ENCODE measurements at regions not wholly inside any gene's neighbourhood (a gene's known extent, or its start where the extent isn't known, plus 50 kb on each side); places are given as distances from the start of the nearest gene placed in this dataset.

DNA sequence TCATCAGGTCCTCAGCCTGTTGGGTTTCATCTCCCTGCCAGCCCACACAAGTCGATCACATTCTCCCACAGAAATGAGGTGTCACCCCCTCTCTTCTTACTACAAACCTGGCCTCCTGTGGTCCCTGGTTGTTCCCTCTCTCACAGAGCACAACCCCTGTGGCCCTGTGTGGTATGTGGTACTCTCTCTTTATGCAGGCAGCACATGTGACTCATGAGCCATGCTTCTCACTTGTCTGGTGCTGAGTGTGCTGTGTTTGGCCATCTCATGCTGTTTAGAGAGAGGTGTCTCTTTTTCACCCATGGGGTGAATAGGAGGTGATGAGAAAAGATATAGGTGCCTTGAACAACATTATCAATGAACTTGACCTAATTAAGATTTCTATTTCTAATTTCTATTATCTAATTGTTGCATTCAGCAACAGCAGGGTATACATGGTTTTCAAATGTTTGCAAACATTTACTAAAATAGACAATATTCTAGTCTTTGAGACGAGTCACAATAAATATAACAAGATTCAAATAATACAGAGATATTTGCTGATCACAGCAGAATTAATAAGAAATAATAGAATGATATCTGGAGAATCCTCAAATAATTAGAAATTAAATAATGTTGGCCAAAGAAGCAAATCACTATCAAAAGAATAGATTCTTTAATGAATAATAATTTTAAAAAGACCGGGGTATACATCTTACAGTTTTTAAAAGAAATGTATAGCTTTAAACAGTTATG lies 633.8 kb upstream of the IGFBP3 start:
- TF ChIP-seq, protein P1, sequence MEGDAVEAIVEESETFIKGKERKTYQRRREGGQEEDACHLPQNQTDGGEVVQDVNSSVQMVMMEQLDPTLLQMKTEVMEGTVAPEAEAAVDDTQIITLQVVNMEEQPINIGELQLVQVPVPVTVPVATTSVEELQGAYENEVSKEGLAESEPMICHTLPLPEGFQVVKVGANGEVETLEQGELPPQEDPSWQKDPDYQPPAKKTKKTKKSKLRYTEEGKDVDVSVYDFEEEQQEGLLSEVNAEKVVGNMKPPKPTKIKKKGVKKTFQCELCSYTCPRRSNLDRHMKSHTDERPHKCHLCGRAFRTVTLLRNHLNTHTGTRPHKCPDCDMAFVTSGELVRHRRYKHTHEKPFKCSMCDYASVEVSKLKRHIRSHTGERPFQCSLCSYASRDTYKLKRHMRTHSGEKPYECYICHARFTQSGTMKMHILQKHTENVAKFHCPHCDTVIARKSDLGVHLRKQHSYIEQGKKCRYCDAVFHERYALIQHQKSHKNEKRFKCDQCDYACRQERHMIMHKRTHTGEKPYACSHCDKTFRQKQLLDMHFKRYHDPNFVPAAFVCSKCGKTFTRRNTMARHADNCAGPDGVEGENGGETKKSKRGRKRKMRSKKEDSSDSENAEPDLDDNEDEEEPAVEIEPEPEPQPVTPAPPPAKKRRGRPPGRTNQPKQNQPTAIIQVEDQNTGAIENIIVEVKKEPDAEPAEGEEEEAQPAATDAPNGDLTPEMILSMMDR (conservative IDR thresholded peaks at IDR 0.05; ENCODE audit: low read length), result no peak
- TF ChIP-seq EZH2phosphoT487 (IDR thresholded peaks at IDR 0.05; ENCODE audit: borderline replicate concordance), result no peak
